K562 (cell line): ENCODE measurements at regions not wholly inside any gene's neighbourhood (a gene's known extent, or its start where the extent isn't known, plus 50 kb on each side); places are given as distances from the start of the nearest gene placed in this dataset.

Experiments used
- ATAC-seq: fragments of 200-7000 bp; cut with Tn5 transposase; 3 replicates; pipeline ENCODE4 v1.9.1; 2020; ENCODE audit warnings: moderate library complexity
- BruUV-seq: library from RNA; stranded (reverse); fragments of 400-500 nt; replicated peaks from 2 replicates; lab custom pipeline; 2021; lab: Mats Ljungman, UMichigan
- CTCF ChIA-PET: fragments of 300-600 bp; formaldehyde crosslinking; extraction: SDS; loops from one replicate; lab custom pipeline; 2021; ENCODE audit warnings: low intra/inter-chr PET ratio; lab: Yijun Ruan, JAX
- POLR2A ChIA-PET: fragments of 300-600, 350-650 bp; sonication (Branson Sonifier 250); formaldehyde crosslinking; extraction: SDS; loops from one replicate; lab custom pipeline; 2021; ENCODE audit warnings: antibody characterized with exemption, inconsistent platforms; lab: Yijun Ruan, JAX
- DNase-seq, 4 experiments: peaks; one replicate each; pipeline versions ENCODE4 v3.0.0 to v3.0.0-alpha.2; 2011 to 2018; ENCODE audit warnings: low spot score in 3 of 4, mixed read lengths in 3 of 4; ENCODE audit errors: extremely low read depth in 1 of 4
- FAIRE-seq: peaks from 2 replicates; lab custom pipeline; 2011; peaks lifted over from hg19 to GRCh38; lab: Jason Lieb, UNC
- H2AFZ ChIP-seq: 2 replicates; pipeline ENCODE4 v1.6.0; 2011; ENCODE audit warnings: low read depth, low read length, control low read depth, inconsistent platforms
- H3K27ac ChIP-seq: fragments of 200-600 bp; 3 replicates; pipeline ENCODE4 v1.8.0; 2011; ENCODE audit warnings: low read depth, mild to moderate bottlenecking, control low read depth, inconsistent platforms, low read length, moderate library complexity, mixed read lengths; ENCODE audit errors: extremely low read depth
- H3K27me3 ChIP-seq, 2 experiments: fragments of 300-600 bp in 1 of 2; 2 replicates in 1 of 2; 3 replicates in 1 of 2; pipeline versions ENCODE4 v1.6.0 to v1.8.0; 2011; ENCODE audit warnings: inconsistent platforms in 2 of 2, low read length in 2 of 2, mild to moderate bottlenecking in 1 of 2, mixed read lengths in 1 of 2, moderate library complexity in 1 of 2; ENCODE audit not compliant: control insufficient read depth in 2 of 2, insufficient read depth in 2 of 2
- H3K36me3 ChIP-seq: fragments of 300-600 bp; 3 replicates; pipeline ENCODE4 v1.8.0; 2011; ENCODE audit warnings: mild to moderate bottlenecking, low read length, inconsistent platforms; ENCODE audit not compliant: control insufficient read depth, insufficient read depth
- H3K4me1 ChIP-seq, 2 experiments: fragments of 200-600 bp in 1 of 2; replicated peaks in 1 of 2; 2 replicates in 1 of 2; 3 replicates in 1 of 2; pipeline versions ENCODE4 v1.5.1 to v1.8.0; 2011; ENCODE audit warnings: inconsistent platforms in 2 of 2, low read length in 2 of 2, mild to moderate bottlenecking in 1 of 2, mixed read lengths in 1 of 2, moderate library complexity in 1 of 2; ENCODE audit not compliant: control insufficient read depth in 2 of 2, insufficient read depth in 2 of 2
- H3K4me2 ChIP-seq: 2 replicates; pipeline ENCODE4 v1.6.1; 2011; ENCODE audit warnings: low read length, control low read depth, inconsistent platforms, mixed read lengths; ENCODE audit not compliant: insufficient read depth
- H3K4me3 ChIP-seq: fragments of 200-600 bp; sonication (generic), shearing (Covaris generic); 2 replicates; pipeline ENCODE4 v1.5.1; 2016; ENCODE audit warnings: control low read depth, inconsistent platforms
- H3K79me2 ChIP-seq: fragments of 200-600 bp; 3 replicates; pipeline ENCODE4 v1.8.0; 2011; ENCODE audit warnings: low read length, inconsistent platforms; ENCODE audit not compliant: control insufficient read depth, insufficient read depth
- H3K9ac ChIP-seq, 2 experiments: 2 replicates each; pipeline versions ENCODE4 v1.6.0 to v1.6.1; 2011; ENCODE audit warnings: low read depth in 2 of 2, low read length in 2 of 2, control low read depth in 1 of 2, inconsistent platforms in 1 of 2, mild to moderate bottlenecking in 1 of 2, mixed read lengths in 1 of 2; ENCODE audit not compliant: insufficient read depth in 1 of 2
- H3K9me1 ChIP-seq: one replicate; pipeline ENCODE4 v1.6.0; 2011; ENCODE audit warnings: inconsistent platforms, mild to moderate bottlenecking, low read length, moderate library complexity; ENCODE audit not compliant: control insufficient read depth, insufficient read depth
- H3K9me3 ChIP-seq: replicated peaks from 2 replicates; pipeline ENCODE4 v1.5.1; 2011; ENCODE audit warnings: low read depth, low read length, inconsistent platforms; ENCODE audit not compliant: control insufficient read depth, insufficient read depth
- H4K20me1 ChIP-seq: replicated peaks from 2 replicates; pipeline ENCODE4 v1.6.1; 2011; ENCODE audit warnings: low read length, inconsistent platforms, mixed read lengths; ENCODE audit not compliant: control insufficient read depth, insufficient read depth
- CREB1 ChIP-seq, 2 experiments: sonication (generic) in 1 of 2; formaldehyde crosslinking in 1 of 2; IDR thresholded peaks; 2 replicates each; pipeline versions ENCODE4 v1.6.1 to v1.8.0; 2012 to 2022; ENCODE audit warnings: inconsistent platforms in 1 of 2, mild to moderate bottlenecking in 1 of 2, missing genetic modification reagents in 1 of 2, moderate library complexity in 1 of 2
- CSDE1 ChIP-seq, 2 experiments: fragments of 450-650 bp; IDR thresholded peaks; 2 replicates each; pipeline ENCODE4 v1.6.1; 2016; ENCODE audit warnings: mild to moderate bottlenecking in 1 of 2
- ELF2 ChIP-seq: fragments of 250-450 bp; sonication (Bioruptor Pico); IDR thresholded peaks from 2 replicates; pipeline ENCODE4 v1.5.0; 2021; ENCODE audit warnings: mild to moderate bottlenecking
- GABPB1 ChIP-seq: sonication (generic); formaldehyde crosslinking; IDR thresholded peaks from 2 replicates; pipeline ENCODE4 v1.8.0; 2022; ENCODE audit warnings: mild to moderate bottlenecking, missing genetic modification reagents
- LARP7 ChIP-seq: fragments of 450-650 bp; IDR thresholded peaks from 2 replicates; pipeline ENCODE4 v1.6.1; 2016
- MAFF ChIP-seq: IDR thresholded peaks from 2 replicates; pipeline ENCODE4 v1.6.1; 2012; ENCODE audit warnings: low read length, improper control_type of control experiment
- MTA2 ChIP-seq: fragments of 450-650 bp; IDR thresholded peaks from 2 replicates; pipeline ENCODE4 v1.6.1; 2016; ENCODE audit warnings: low read depth
- NEUROD1 ChIP-seq: fragments of 150-350 bp; IDR thresholded peaks from 2 replicates; pipeline ENCODE4 v1.6.1; 2014; ENCODE audit warnings: borderline replicate concordance, low read length, low read depth; ENCODE audit not compliant: partially characterized antibody
- POLR2G ChIP-seq: fragments of 200-400 bp; formaldehyde crosslinking; IDR thresholded peaks from 2 replicates; pipeline ENCODE4 v1.6.1; 2017; ENCODE audit warnings: low read depth, mild to moderate bottlenecking, antibody characterized with exemption, low read length, moderate library complexity
- POU5F1 ChIP-seq: fragments of 150-350 bp; IDR thresholded peaks from 2 replicates; pipeline ENCODE4 v1.6.1; 2014; ENCODE audit warnings: borderline replicate concordance, low read length, low read depth, mild to moderate bottlenecking; ENCODE audit not compliant: partially characterized antibody
- PRMT5 ChIP-seq: sonication (generic); formaldehyde crosslinking; IDR thresholded peaks from 2 replicates; pipeline ENCODE4 v1.5.0; 2020; ENCODE audit warnings: missing genetic modification reagents
- PRPF4 ChIP-seq: fragments of 200-400 bp; formaldehyde crosslinking; IDR thresholded peaks from one replicate; pipeline ENCODE4 v1.6.1; 2017; ENCODE audit warnings: low read length, low read depth, mild to moderate bottlenecking; ENCODE audit not compliant: insufficient read depth, poor library complexity, severe bottlenecking
- RBM14 ChIP-seq: fragments of 200-400 bp; formaldehyde crosslinking; IDR thresholded peaks from 2 replicates; pipeline ENCODE4 v1.6.1; 2018; ENCODE audit warnings: low read depth, mild to moderate bottlenecking, low read length, moderate library complexity, borderline replicate concordance; ENCODE audit not compliant: insufficient read depth
- RBM34 ChIP-seq: fragments of 200-400 bp; formaldehyde crosslinking; IDR thresholded peaks from 2 replicates; pipeline ENCODE4 v1.6.1; 2018; ENCODE audit warnings: low read length, borderline replicate concordance; ENCODE audit not compliant: insufficient read depth
- ZC3H8 ChIP-seq: fragments of 450-650 bp; IDR thresholded peaks from 2 replicates; pipeline ENCODE4 v1.6.1; 2017
- ZFPM2 ChIP-seq: fragments of 250-450 bp; sonication (Bioruptor Pico); IDR thresholded peaks from 2 replicates; pipeline ENCODE4 v1.5.1; 2022; ENCODE audit warnings: mild to moderate bottlenecking
- ZNF175 ChIP-seq: fragments of 200-800 bp; sonication (Bioruptor generic); IDR thresholded peaks from 2 replicates; pipeline ENCODE4 v1.6.1; 2016; ENCODE audit warnings: low read depth, mild to moderate bottlenecking, missing genetic modification characterization, missing compliant biosample characterization
- WGBS: fragments of 100-300 bp; shearing (Covaris generic); methylation state at CpG from one replicate; pipeline ENCODE4 v1.1.6; 2016; ENCODE audit warnings: low coverage, mixed read lengths; ENCODE audit not compliant: insufficient coverage; ENCODE audit errors: missing lambda C conversion rate; 5-methylcytosine and 5-hydroxymethylcytosine counted together
- in situ Hi-C: fragments of 300-500 bp; cut with MboI; formaldehyde crosslinking; loops from 4 replicates; pipeline ENCODE4 v1.15.0; 2018; ENCODE audit warnings: inconsistent platforms, mixed read lengths
- intact Hi-C: fragments of 100-400 bp; cut with micrococcal nuclease; formaldehyde crosslinking; loops from 2 replicates; pipeline ENCODE4 v1.14.2; 2022
- TF ChIP-seq, protein P1 (sequence below): fragments of 450-650 bp; IDR thresholded peaks from 2 replicates; pipeline ENCODE4 v1.6.1; 2017; ENCODE audit warnings: mild to moderate bottlenecking, moderate library complexity
- TF ChIP-seq, protein P2 (sequence below): fragments of 450-650 bp; IDR thresholded peaks from 2 replicates; pipeline ENCODE4 v1.6.1; 2014; ENCODE audit warnings: low read depth, mild to moderate bottlenecking, moderate library complexity, borderline replicate concordance
- TF ChIP-seq, protein P3 (sequence below): fragments of 250-450 bp; sonication (Bioruptor Pico); IDR thresholded peaks from 2 replicates; pipeline ENCODE4 v1.5.0; 2021
- TF ChIP-seq, protein P4 (sequence below): sonication (generic); formaldehyde crosslinking; IDR thresholded peaks from 2 replicates; pipeline ENCODE4 v1.9.0; 2022; ENCODE audit warnings: mild to moderate bottlenecking, missing genetic modification reagents

DNA sequence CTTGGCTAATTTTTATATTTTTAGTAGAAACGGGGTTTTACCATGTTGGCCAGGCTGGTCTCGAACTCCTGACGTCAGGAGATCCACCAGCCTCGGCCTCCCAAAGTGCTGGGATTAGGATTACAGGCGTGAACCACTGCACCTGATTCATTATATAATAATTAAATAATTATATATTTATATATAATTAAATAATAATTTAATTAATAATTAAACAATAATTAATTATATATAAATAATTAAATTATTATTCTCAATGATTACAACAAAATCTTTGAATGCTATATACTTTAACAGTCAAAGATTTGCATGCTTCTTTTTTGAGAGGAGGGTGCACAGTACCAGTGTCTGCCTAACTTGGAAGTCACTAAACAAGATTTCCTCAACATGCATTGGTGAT, 872.3 kb downstream of the EFNB2 start (continued):
- TF ChIP-seq ZFPM2 (no peak), MTA2 (no peak), PRMT5 (no peak), ELF2 (CRISPR knock-in tag) (no peak), NEUROD1 (no peak), GABPB1 (CRISPR knock-in tag) (no peak), POLR2G (no peak), RBM14 (no peak), LARP7 (no peak)
- TF ChIP-seq, protein P1, sequence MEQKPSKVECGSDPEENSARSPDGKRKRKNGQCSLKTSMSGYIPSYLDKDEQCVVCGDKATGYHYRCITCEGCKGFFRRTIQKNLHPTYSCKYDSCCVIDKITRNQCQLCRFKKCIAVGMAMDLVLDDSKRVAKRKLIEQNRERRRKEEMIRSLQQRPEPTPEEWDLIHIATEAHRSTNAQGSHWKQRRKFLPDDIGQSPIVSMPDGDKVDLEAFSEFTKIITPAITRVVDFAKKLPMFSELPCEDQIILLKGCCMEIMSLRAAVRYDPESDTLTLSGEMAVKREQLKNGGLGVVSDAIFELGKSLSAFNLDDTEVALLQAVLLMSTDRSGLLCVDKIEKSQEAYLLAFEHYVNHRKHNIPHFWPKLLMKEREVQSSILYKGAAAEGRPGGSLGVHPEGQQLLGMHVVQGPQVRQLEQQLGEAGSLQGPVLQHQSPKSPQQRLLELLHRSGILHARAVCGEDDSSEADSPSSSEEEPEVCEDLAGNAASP: no peak

DNA sequence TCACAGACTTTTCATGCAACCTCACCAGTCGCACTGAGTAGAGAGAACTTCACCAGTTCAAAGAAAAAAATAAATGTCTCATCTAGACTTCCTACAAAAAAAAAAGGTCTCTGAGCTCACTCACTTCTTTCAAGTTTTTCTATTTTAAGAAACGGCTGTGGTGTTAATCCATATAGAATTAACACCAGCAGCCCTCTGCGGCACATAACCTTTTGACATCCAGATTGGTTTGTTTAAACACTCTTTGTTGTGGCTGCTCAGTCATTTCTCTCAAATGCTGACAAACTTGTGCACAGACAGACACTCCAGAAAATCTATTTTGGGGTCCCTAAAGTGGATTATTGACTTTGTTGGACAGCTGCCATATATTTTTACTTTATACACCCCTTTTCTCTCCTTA, 874.9 kb downstream of the EFNB2 start:
- Histone ChIP-seq H3K9me1 (no peaks in the 10 kb centered on the region), H3K4me3 (no peak overlapping the region), H3K79me2 (no peaks in the 10 kb centered on the region), H3K9ac (no peak overlapping the region), H3K4me2 (no peak overlapping the region), H4K20me1 (no peaks in the 10 kb centered on the region), H3K36me3 (no peaks in the 10 kb centered on the region), H3K27ac (no peak overlapping the region), H2AFZ (no peak overlapping the region), H3K4me1 (no peaks in the 10 kb centered on the region), H3K9me3 (no peaks in the 10 kb centered on the region), H3K27me3 (no peaks in the 10 kb centered on the region)
- FAIRE-seq (no peak), DNase-seq (no peak), ATAC-seq (no peak)
- ChIA-PET CTCF (no interaction called here), POLR2A (no interaction called here)
- in situ Hi-C loops (no loop called here), intact Hi-C loops (no loop called here)
- BruUV-seq: no TSS peak
- 0% methylated on average over 3 of the region's 3 CpGs for WGBS
- TF ChIP-seq CSDE1 (IDR thresholded peaks at IDR 0.05) (no peak), PRPF4 (no peak), POU5F1 (no peak), ZNF175 (CRISPR knock-in tag) (no peak), RBM34 (no peak), ZC3H8 (no peak), MAFF (no peak), CREB1 (IDR thresholded peaks at IDR 0.05) (no peak), CREB1 (CRISPR knock-in tag; IDR thresholded peaks at IDR 0.05) (no peak)
- TF ChIP-seq, protein P2, sequence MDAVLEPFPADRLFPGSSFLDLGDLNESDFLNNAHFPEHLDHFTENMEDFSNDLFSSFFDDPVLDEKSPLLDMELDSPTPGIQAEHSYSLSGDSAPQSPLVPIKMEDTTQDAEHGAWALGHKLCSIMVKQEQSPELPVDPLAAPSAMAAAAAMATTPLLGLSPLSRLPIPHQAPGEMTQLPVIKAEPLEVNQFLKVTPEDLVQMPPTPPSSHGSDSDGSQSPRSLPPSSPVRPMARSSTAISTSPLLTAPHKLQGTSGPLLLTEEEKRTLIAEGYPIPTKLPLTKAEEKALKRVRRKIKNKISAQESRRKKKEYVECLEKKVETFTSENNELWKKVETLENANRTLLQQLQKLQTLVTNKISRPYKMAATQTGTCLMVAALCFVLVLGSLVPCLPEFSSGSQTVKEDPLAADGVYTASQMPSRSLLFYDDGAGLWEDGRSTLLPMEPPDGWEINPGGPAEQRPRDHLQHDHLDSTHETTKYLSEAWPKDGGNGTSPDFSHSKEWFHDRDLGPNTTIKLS: no peak
- TF ChIP-seq, protein P3, sequence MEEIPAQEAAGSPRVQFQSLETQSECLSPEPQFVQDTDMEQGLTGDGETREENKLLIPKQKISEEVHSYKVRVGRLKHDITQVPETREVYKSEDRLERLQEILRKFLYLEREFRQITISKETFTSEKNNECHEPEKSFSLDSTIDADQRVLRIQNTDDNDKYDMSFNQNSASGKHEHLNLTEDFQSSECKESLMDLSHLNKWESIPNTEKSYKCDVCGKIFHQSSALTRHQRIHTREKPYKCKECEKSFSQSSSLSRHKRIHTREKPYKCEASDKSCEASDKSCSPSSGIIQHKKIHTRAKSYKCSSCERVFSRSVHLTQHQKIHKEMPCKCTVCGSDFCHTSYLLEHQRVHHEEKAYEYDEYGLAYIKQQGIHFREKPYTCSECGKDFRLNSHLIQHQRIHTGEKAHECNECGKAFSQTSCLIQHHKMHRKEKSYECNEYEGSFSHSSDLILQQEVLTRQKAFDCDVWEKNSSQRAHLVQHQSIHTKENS (CRISPR knock-in tag): no peak
- TF ChIP-seq, protein P4, sequence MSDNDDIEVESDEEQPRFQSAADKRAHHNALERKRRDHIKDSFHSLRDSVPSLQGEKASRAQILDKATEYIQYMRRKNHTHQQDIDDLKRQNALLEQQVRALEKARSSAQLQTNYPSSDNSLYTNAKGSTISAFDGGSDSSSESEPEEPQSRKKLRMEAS (CRISPR knock-in tag): no peak
